ENCODE measurements at regions not wholly inside any gene's neighbourhood (a gene's known extent, or its start where the extent isn't known, plus 50 kb on each side); places are given as distances from the start of the nearest gene placed in this dataset.

DNA sequence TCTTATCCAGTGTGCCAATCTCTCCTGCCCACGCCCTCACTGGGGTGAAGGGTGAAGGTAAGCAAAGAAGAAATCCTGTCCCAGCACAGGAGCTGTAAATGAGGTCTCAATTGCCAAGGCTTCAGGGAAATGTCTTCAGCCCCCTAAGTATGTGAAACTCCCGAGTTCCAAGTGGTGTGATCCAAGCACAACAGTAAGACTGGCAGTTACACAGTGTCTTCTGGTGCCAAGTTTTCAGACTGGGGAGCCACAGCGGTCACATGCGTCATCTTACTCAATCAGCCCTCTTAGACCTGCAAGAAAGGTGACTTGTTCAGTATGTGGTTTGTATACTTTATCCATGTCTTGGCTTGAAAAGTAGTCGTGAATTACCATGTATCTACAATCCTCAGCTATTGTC is 55.0 kb upstream of the SPRED2 start:
- no peak overlapping the region for H3K9ac ChIP-seq (ENCODE audit: low read length)
- H3K4me3 ChIP-seq (ENCODE audit: control extremely low read depth in 1 of 5, extremely low read depth in 1 of 5, insufficient read depth in 1 of 5, low read depth in 2 of 5, low read length in 4 of 5) = no peak overlapping the region
- ChIA-PET CTCF (interaction anchor here (1.1 kb wide), 1 partner anchor 10 kb away, joined by 3 read pairs; no protein-coding TSS in a partner anchor), POLR2A (no interaction called here)
- H3K4me2 ChIP-seq (replicated peaks; ENCODE audit: low read depth, low read length, poor library complexity, severe bottlenecking) = no peak overlapping the region
- ATAC-seq (ENCODE audit: low read depth) (no peak), DNase-seq (no peak)
- peaks cover 0 to 11% (median 0%) of the 10 kb centered on the region in 3 donors for H3K9me3 ChIP-seq (ENCODE audit: control extremely low read depth in 1 of 3, control insufficient read depth in 2 of 3, insufficient read depth in 1 of 3, low read length in 2 of 3)
- Mint-ChIP-seq H3K9me3 (ENCODE audit: insufficient read depth) (peaks cover 4% of the 10 kb centered on the region), H3K4me1 (no peaks in the 10 kb centered on the region), H3K27me3 (peaks cover 28% of the 10 kb centered on the region), H3K27ac (no peak overlapping the region), H3K4me3 (no peak overlapping the region)
- H3K79me2 ChIP-seq (ENCODE audit: control insufficient read depth, insufficient read depth, low read length) = no peaks in the 10 kb centered on the region
- TF ChIP-seq EZH2 (IDR thresholded peaks at IDR 0.05; ENCODE audit: borderline replicate concordance, insufficient read depth, low read depth, low read length, poor library complexity, severe bottlenecking) = no peak
- TF ChIP-seq, protein P1, sequence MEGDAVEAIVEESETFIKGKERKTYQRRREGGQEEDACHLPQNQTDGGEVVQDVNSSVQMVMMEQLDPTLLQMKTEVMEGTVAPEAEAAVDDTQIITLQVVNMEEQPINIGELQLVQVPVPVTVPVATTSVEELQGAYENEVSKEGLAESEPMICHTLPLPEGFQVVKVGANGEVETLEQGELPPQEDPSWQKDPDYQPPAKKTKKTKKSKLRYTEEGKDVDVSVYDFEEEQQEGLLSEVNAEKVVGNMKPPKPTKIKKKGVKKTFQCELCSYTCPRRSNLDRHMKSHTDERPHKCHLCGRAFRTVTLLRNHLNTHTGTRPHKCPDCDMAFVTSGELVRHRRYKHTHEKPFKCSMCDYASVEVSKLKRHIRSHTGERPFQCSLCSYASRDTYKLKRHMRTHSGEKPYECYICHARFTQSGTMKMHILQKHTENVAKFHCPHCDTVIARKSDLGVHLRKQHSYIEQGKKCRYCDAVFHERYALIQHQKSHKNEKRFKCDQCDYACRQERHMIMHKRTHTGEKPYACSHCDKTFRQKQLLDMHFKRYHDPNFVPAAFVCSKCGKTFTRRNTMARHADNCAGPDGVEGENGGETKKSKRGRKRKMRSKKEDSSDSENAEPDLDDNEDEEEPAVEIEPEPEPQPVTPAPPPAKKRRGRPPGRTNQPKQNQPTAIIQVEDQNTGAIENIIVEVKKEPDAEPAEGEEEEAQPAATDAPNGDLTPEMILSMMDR (IDR thresholded peaks at IDR 0.05) = no peak
- 89% methylated on average over 2 of the region's 5 CpGs for WGBS (ENCODE audit: insufficient coverage)
- no peaks in the 10 kb centered on the region for H4K20me1 ChIP-seq (ENCODE audit: control insufficient read depth, insufficient read depth, low read length, poor library complexity, severe bottlenecking)
- no peaks in the 10 kb centered on the region for H3K36me3 ChIP-seq (replicated peaks in 1 of 2; ENCODE audit: control extremely low read depth in 1 of 2, control insufficient read depth in 1 of 2, extremely low read depth in 1 of 2, insufficient read depth in 2 of 2, low read length in 1 of 2)
- H3K4me1 ChIP-seq (ENCODE audit: control insufficient read depth in 2 of 2, insufficient read depth in 2 of 2, low read length in 2 of 2) = no peaks in the 10 kb centered on the region
- no peak overlapping the region for H2AFZ ChIP-seq (ENCODE audit: insufficient read depth, low read depth, low read length, poor library complexity, severe bottlenecking)
- H3K27ac ChIP-seq (ENCODE audit: low read length in 2 of 2) = no peak overlapping the region
- H3K27me3 ChIP-seq (replicated peaks in 1 of 4; ENCODE audit: control extremely low read depth in 1 of 4, control insufficient read depth in 3 of 4, insufficient read depth in 4 of 4, low read length in 3 of 4) = peaks cover 0 to 14% (median 1%) of the 10 kb centered on the region in 4 experiments
- intact Hi-C loops (cut with micrococcal nuclease) = no loop called here

DNA sequence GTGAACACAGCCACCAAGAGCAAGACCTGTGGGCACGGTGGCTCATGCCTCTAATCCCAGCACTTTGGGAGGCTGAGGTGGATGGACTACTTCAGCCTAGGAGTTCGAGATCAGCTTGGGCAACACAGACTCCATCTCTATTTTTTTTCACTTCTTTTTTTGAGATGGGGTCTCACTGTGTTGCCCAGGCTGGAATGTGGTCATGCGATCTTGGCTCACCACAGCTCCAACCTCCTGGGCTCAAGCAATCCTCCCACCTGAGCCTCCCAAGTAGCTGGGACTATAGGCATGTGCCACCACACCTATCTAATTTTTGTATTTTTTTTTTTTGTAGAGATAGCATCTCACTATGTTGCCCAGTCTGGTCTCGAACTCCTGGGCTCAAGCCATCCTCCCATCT is 54.4 kb upstream of the SPRED2 start:
- Mint-ChIP-seq H3K9me3 (ENCODE audit: insufficient read depth) (peaks cover 4% of the 10 kb centered on the region), H3K4me3 (no peak overlapping the region), H3K27me3 (peaks cover 28% of the 10 kb centered on the region), H3K27ac (no peak overlapping the region), H3K4me1 (no peaks in the 10 kb centered on the region)
- H3K79me2 ChIP-seq (ENCODE audit: control insufficient read depth, insufficient read depth, low read length) = no peaks in the 10 kb centered on the region
- CTCF ChIA-PET = no interaction called here
- peaks cover 0 to 14% (median 1%) of the 10 kb centered on the region in 4 experiments for H3K27me3 ChIP-seq (replicated peaks in 1 of 4; ENCODE audit: control extremely low read depth in 1 of 4, control insufficient read depth in 3 of 4, insufficient read depth in 4 of 4, low read length in 3 of 4)
- no peaks in the 10 kb centered on the region for H4K20me1 ChIP-seq (ENCODE audit: control insufficient read depth, insufficient read depth, low read length, poor library complexity, severe bottlenecking)
- POLR2A ChIA-PET = no interaction called here
- DNase-seq (no peak), ATAC-seq (ENCODE audit: low read depth) (no peak)
- no peak overlapping the region for H3K27ac ChIP-seq (ENCODE audit: low read length in 2 of 2)
- intact Hi-C loops (cut with micrococcal nuclease) = no loop called here
- WGBS (ENCODE audit: insufficient coverage) = 100% methylated on average over 1 of the region's 4 CpGs
- no peak overlapping the region for H3K9ac ChIP-seq (ENCODE audit: low read length)
- no peak overlapping the region for H3K4me2 ChIP-seq (replicated peaks; ENCODE audit: low read depth, low read length, poor library complexity, severe bottlenecking)
- no peak overlapping the region for H2AFZ ChIP-seq (ENCODE audit: insufficient read depth, low read depth, low read length, poor library complexity, severe bottlenecking)
- no peak overlapping the region for H3K4me3 ChIP-seq (ENCODE audit: control extremely low read depth in 1 of 5, extremely low read depth in 1 of 5, insufficient read depth in 1 of 5, low read depth in 2 of 5, low read length in 4 of 5)
- peaks cover 0 to 11% (median 0%) of the 10 kb centered on the region in 3 donors for H3K9me3 ChIP-seq (ENCODE audit: control extremely low read depth in 1 of 3, control insufficient read depth in 2 of 3, insufficient read depth in 1 of 3, low read length in 2 of 3)
- H3K36me3 ChIP-seq (replicated peaks in 1 of 2; ENCODE audit: control extremely low read depth in 1 of 2, control insufficient read depth in 1 of 2, extremely low read depth in 1 of 2, insufficient read depth in 2 of 2, low read length in 1 of 2) = no peaks in the 10 kb centered on the region
- TF ChIP-seq, protein P1 (IDR thresholded peaks at IDR 0.05) = no peak
- no peak for TF ChIP-seq EZH2 (IDR thresholded peaks at IDR 0.05; ENCODE audit: borderline replicate concordance, insufficient read depth, low read depth, low read length, poor library complexity, severe bottlenecking)
- no peaks in the 10 kb centered on the region for H3K4me1 ChIP-seq (ENCODE audit: control insufficient read depth in 2 of 2, insufficient read depth in 2 of 2, low read length in 2 of 2)

Measured in B cell (primary cell).